ENCODE measurements at regions not wholly inside any gene's neighbourhood (a gene's known extent, or its start where the extent isn't known, plus 50 kb on each side); places are given as distances from the start of the nearest gene placed in this dataset.

- DNase-seq (ENCODE audit: low spot score), result no peak
- TF ChIP-seq EZH2 (IDR thresholded peaks at IDR 0.05; ENCODE audit: borderline replicate concordance, low read depth, low read length, poor library complexity, severe bottlenecking) (no peak), CTCF (conservative IDR thresholded peaks at IDR 0.05; ENCODE audit: low read depth, low read length) (no peak)
- intact Hi-C loops (cut with micrococcal nuclease; ENCODE audit: unreplicated experiment), result no loop called here
- CTCF ChIA-PET, result no interaction called here
- BruUV-seq (replicated peaks), result no TSS peak
- Histone ChIP-seq H3K4me3 (ENCODE audit: low read depth, low read length, poor library complexity, severe bottlenecking) (no peak overlapping the region), H3K4me1 (ENCODE audit: insufficient read depth, low read length, poor library complexity, severe bottlenecking) (no peaks in the 10 kb centered on the region), H3K9me3 (ENCODE audit: low read depth, low read length, poor library complexity, severe bottlenecking) (no peaks in the 10 kb centered on the region), H3K36me3 (ENCODE audit: insufficient read depth, low read length, poor library complexity, severe bottlenecking) (no peaks in the 10 kb centered on the region), H3K27me3 (replicated peaks; ENCODE audit: insufficient read depth, low read depth, low read length, poor library complexity) (no peaks in the 10 kb centered on the region), H3K27ac (ENCODE audit: low read depth, low read length, poor library complexity, severe bottlenecking) (no peak overlapping the region)
- POLR2A ChIA-PET (ENCODE audit: low non-redundant PET), result no interaction called here
Observed at GRCh38 chr3:43206105-43206504, 80.2 kb upstream of the SNRK start.

GRCh38 chr3:43203022-43203421 is 83.3 kb upstream of the SNRK start:
- BruUV-seq (replicated peaks), result no TSS peak
- TF ChIP-seq EZH2 (IDR thresholded peaks at IDR 0.05; ENCODE audit: borderline replicate concordance, low read depth, low read length, poor library complexity, severe bottlenecking), result no peak
- TF ChIP-seq CTCF (conservative IDR thresholded peaks at IDR 0.05; ENCODE audit: low read depth, low read length), result no peak
- Histone ChIP-seq H3K4me3 (ENCODE audit: low read depth, low read length, poor library complexity, severe bottlenecking) (no peak overlapping the region), H3K36me3 (ENCODE audit: insufficient read depth, low read length, poor library complexity, severe bottlenecking) (no peaks in the 10 kb centered on the region), H3K9me3 (ENCODE audit: low read depth, low read length, poor library complexity, severe bottlenecking) (no peaks in the 10 kb centered on the region), H3K27me3 (replicated peaks; ENCODE audit: insufficient read depth, low read depth, low read length, poor library complexity) (no peaks in the 10 kb centered on the region), H3K27ac (ENCODE audit: low read depth, low read length, poor library complexity, severe bottlenecking) (no peak overlapping the region), H3K4me1 (ENCODE audit: insufficient read depth, low read length, poor library complexity, severe bottlenecking) (no peaks in the 10 kb centered on the region)
- ChIA-PET POLR2A (ENCODE audit: low non-redundant PET) (no interaction called here), CTCF (no interaction called here)
- intact Hi-C loops (cut with micrococcal nuclease; ENCODE audit: unreplicated experiment), result no loop called here
- DNase-seq (ENCODE audit: low spot score), result no peak

- DNase-seq (ENCODE audit: low spot score), result no peak
- no peak overlapping the region for H3K27ac ChIP-seq (ENCODE audit: low read depth, low read length, poor library complexity, severe bottlenecking)
- H3K9me3 ChIP-seq (ENCODE audit: low read depth, low read length, poor library complexity, severe bottlenecking), result no peaks in the 10 kb centered on the region
- H3K4me1 ChIP-seq (ENCODE audit: insufficient read depth, low read length, poor library complexity, severe bottlenecking), result no peaks in the 10 kb centered on the region
- H3K4me3 ChIP-seq (ENCODE audit: low read depth, low read length, poor library complexity, severe bottlenecking), result no peak overlapping the region
- H3K36me3 ChIP-seq (ENCODE audit: insufficient read depth, low read length, poor library complexity, severe bottlenecking), result no peaks in the 10 kb centered on the region
- no peak for TF ChIP-seq CTCF (conservative IDR thresholded peaks at IDR 0.05; ENCODE audit: low read depth, low read length)
- no peaks in the 10 kb centered on the region for H3K27me3 ChIP-seq (replicated peaks; ENCODE audit: insufficient read depth, low read depth, low read length, poor library complexity)
- POLR2A ChIA-PET (ENCODE audit: low non-redundant PET), result no interaction called here
- CTCF ChIA-PET, result no interaction called here
- intact Hi-C loops (cut with micrococcal nuclease; ENCODE audit: unreplicated experiment), result no loop called here
- no TSS peak for BruUV-seq (replicated peaks)
Observed at GRCh38 chr3:43201581-43201980, 84.8 kb upstream of the SNRK start.

Measured in A673 (cell line).